WERI-Rb-1 (cell line): ENCODE measurements at regions not wholly inside any gene's neighbourhood (a gene's known extent, or its start where the extent isn't known, plus 50 kb on each side); places are given as distances from the start of the nearest gene placed in this dataset.
"Not testable (repeated sequence)": the region's sequence is repeated elsewhere in the genome, so short reads cannot be mapped to it uniquely, and the experiment has no call there.

Experiments used
- DNase-seq: peaks from one replicate; pipeline ENCODE4 v3.0.0-alpha.2; 2020
- H3K27ac ChIP-seq: fragments of 250-450 bp; sonication (Bioruptor Pico); 2 replicates; pipeline ENCODE4 v1.5.1; 2020; ENCODE audit warnings: mild to moderate bottlenecking, moderate library complexity
- H3K27me3 ChIP-seq: fragments of 250-450 bp; sonication (Bioruptor Pico); 2 replicates; pipeline ENCODE4 v1.5.1; 2021; ENCODE audit warnings: mild to moderate bottlenecking, low read depth, moderate library complexity; ENCODE audit not compliant: insufficient read depth, severe bottlenecking
- H3K36me3 ChIP-seq: fragments of 250-450 bp; sonication (Bioruptor Pico); 2 replicates; pipeline ENCODE4 v1.5.1; 2020; ENCODE audit warnings: mild to moderate bottlenecking, moderate library complexity
- H3K4me3 ChIP-seq: 2 replicates; pipeline ENCODE4 v1.5.1; 2011; ENCODE audit warnings: low read depth, mild to moderate bottlenecking, control low read depth, low read length
- H3K9me3 ChIP-seq: fragments of 250-450 bp; sonication (Bioruptor Pico); 2 replicates; pipeline ENCODE4 v1.5.1; 2021; ENCODE audit warnings: mild to moderate bottlenecking, moderate library complexity; ENCODE audit not compliant: severe bottlenecking
- CTCF ChIP-seq: IDR thresholded peaks from 2 replicates; pipeline ENCODE4 v1.5.1; 2011; ENCODE audit warnings: low read depth, mild to moderate bottlenecking, control low read depth, inconsistent platforms, low read length

- no peak overlapping the region for H3K27ac ChIP-seq
- DNase-seq = no peak
- TF ChIP-seq CTCF = no peak
- no peak overlapping the region for H3K4me3 ChIP-seq
- no peaks in the 10 kb centered on the region for H3K36me3 ChIP-seq
- H3K27me3 ChIP-seq = no peaks in the 10 kb centered on the region
- no peaks in the 10 kb centered on the region for H3K9me3 ChIP-seq
Measured at GRCh38 chr16:16973707-16974591, 496.8 kb downstream of the XYLT1 start.

GRCh38 chr16:16982614-16983013 lies 488.1 kb downstream of the XYLT1 start:
- Histone ChIP-seq H3K27ac (no peak overlapping the region), H3K27me3 (no peaks in the 10 kb centered on the region), H3K4me3 (no peak overlapping the region), H3K36me3 (no peaks in the 10 kb centered on the region), H3K9me3 (no peaks in the 10 kb centered on the region)
- no peak for DNase-seq
- TF ChIP-seq CTCF = no peak

- H3K27me3 ChIP-seq = no peaks in the 10 kb centered on the region
- DNase-seq = no peak
Measured at GRCh38 chr16:16983582-16983981, 487.2 kb downstream of the XYLT1 start.

GRCh38 chr16:16984091-16984490 lies 486.7 kb downstream of the XYLT1 start:
- not testable (repeated sequence) for H3K36me3 ChIP-seq, H3K27me3 ChIP-seq, H3K27ac ChIP-seq, H3K9me3 ChIP-seq, DNase-seq, H3K4me3 ChIP-seq

More at GRCh38 chr16:16983582-16983981, 487.2 kb downstream of the XYLT1 start:
- no peak overlapping the region for H3K4me3 ChIP-seq
- H3K36me3 ChIP-seq = no peaks in the 10 kb centered on the region
- TF ChIP-seq CTCF = no peak
- H3K9me3 ChIP-seq = no peaks in the 10 kb centered on the region
- H3K27ac ChIP-seq = no peak overlapping the region

GRCh38 chr16:16985707-16986106 lies 485.1 kb downstream of the XYLT1 start:
- DNase-seq = no peak
- no peaks in the 10 kb centered on the region for H3K36me3 ChIP-seq
- H3K27me3 ChIP-seq = no peaks in the 10 kb centered on the region
- no peak overlapping the region for H3K4me3 ChIP-seq
- no peak overlapping the region for H3K27ac ChIP-seq
- TF ChIP-seq CTCF = no peak
- no peaks in the 10 kb centered on the region for H3K9me3 ChIP-seq

- no peaks in the 10 kb centered on the region for H3K36me3 ChIP-seq
- no peak for TF ChIP-seq CTCF
- no peak for DNase-seq
- H3K27ac ChIP-seq = no peak overlapping the region
- no peaks in the 10 kb centered on the region for H3K27me3 ChIP-seq
- H3K4me3 ChIP-seq = no peak overlapping the region
- H3K9me3 ChIP-seq = no peaks in the 10 kb centered on the region
Measured at GRCh38 chr16:16988963-16989362, 481.8 kb downstream of the XYLT1 start.
